LNCaP clone FGC (cell line): ENCODE measurements at regions not wholly inside any gene's neighbourhood (a gene's known extent, or its start where the extent isn't known, plus 50 kb on each side); places are given as distances from the start of the nearest gene placed in this dataset.

Experiments
- DNase-seq: peaks from one replicate; pipeline ENCODE4 v3.0.0-alpha.2; 2011; ENCODE audit warnings: low read depth
- H3K4me3 ChIP-seq: 2 replicates; pipeline ENCODE4 v1.5.1; 2011; ENCODE audit warnings: mild to moderate bottlenecking, low read depth, low read length, control low read depth
- CTCF ChIP-seq: IDR thresholded peaks from 2 replicates; pipeline ENCODE4 v1.5.1; 2012; ENCODE audit warnings: mild to moderate bottlenecking; ENCODE audit not compliant: control insufficient read depth, insufficient read depth; ENCODE audit errors: extremely low read depth

- no peak for DNase-seq
- no peak for TF ChIP-seq CTCF
- H3K4me3 ChIP-seq, result no peak overlapping the region
Observed at GRCh38 chr9:27847818-27848217, 274.5 kb upstream of the C9orf72 start.

GRCh38 chr9:27848315-27848714, 275.0 kb upstream of the C9orf72 start:
- no peak for TF ChIP-seq CTCF
- no peak overlapping the region for H3K4me3 ChIP-seq
- no peak for DNase-seq

DNA sequence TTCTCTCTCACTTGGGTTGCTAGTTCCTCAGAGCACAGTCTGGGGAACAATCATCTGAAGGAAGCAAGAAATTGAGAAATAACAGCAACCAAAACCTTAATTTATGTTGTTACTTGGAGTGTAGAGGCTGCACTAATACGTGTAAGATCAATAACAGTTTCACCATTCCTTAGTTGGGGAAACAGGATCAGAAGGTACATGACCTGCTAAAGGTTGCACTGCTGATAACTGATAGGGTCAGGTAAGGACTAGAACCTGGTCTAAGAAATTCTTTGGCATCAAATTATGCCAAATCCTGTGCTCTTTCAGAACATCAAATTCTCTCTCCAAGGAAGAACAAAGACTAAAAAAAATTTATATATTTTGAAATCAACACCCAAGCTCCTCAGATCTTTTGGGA, 278.6 kb upstream of the C9orf72 start:
- no peak for DNase-seq
- no peak for TF ChIP-seq CTCF
- no peak overlapping the region for H3K4me3 ChIP-seq

- TF ChIP-seq CTCF, result no peak
- DNase-seq, result no peak
- no peak overlapping the region for H3K4me3 ChIP-seq
Observed at GRCh38 chr9:27853529-27853928, 280.2 kb upstream of the C9orf72 start.

GRCh38 chr9:27856054-27856453, 282.8 kb upstream of the C9orf72 start:
- no peak for DNase-seq
- TF ChIP-seq CTCF, result no peak

DNA sequence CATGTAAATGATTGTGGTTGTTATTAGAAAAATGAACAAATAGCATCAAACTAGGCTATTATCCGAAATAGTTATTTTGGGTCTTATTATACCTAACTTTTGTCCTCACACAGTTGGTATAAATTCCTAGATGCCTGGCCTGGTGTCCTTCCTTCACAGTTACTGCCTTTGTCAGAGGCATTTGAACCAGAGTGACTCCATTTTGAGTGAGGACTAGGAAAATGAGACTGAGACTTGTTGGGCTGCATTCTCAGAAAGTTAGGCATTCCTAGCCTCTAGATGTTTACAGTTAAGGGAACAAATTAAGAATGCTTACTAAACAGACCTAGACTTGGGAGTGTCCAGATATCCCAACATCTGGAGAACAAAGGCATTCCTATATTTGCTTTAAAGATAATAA, 283.5 kb upstream of the C9orf72 start:
- no peak for DNase-seq
- H3K4me3 ChIP-seq, result no peak overlapping the region
- TF ChIP-seq CTCF, result no peak

More at GRCh38 chr9:27856054-27856453, 282.8 kb upstream of the C9orf72 start:
- H3K4me3 ChIP-seq, result no peak overlapping the region

DNA sequence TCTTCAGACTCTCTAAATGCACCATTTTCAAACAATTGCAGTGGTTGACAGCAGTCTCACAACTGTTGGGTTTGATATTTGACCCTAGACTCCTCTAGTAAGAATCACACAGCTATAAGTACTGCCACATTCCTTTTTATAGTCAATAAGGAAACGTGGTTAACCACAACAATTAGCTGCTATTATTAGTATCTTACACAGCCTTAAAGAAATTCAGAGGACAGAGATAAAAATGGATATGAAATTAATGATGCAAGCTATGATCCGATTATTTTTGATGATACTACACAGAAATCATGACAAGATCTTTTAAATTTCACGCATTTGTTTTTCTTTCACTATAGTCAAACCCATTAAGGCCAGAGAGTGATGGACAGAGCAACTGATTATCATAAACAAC, 288.6 kb upstream of the C9orf72 start:
- DNase-seq, result no peak
- H3K4me3 ChIP-seq, result no peak overlapping the region
- no peak for TF ChIP-seq CTCF
